Activated CD8-positive, alpha-beta T cell treated with anti-CD3 and anti-CD28 coated beads for 36 hours (primary cell): ENCODE measurements at regions not wholly inside any gene's neighbourhood (a gene's known extent, or its start where the extent isn't known, plus 50 kb on each side); places are given as distances from the start of the nearest gene placed in this dataset.
"Not testable (repeated sequence)": the region's sequence is repeated elsewhere in the genome, so short reads cannot be mapped to it uniquely, and the experiment has no call there.

ENCODE experiments used
- ATAC-seq: fragments of 200-7000 bp; cut with Tn5 transposase; one replicate; pipeline ENCODE4 v1.10.0; 2021; ENCODE audit warnings: mild to moderate bottlenecking, moderate library complexity
- CTCF ChIA-PET: fragments of 350-600 bp; sonication (Branson Sonifier 250); formaldehyde crosslinking; loops from one replicate; lab custom pipeline; 2021; ENCODE audit warnings: antibody characterized with exemption; lab: Charles Lee
- POLR2A ChIA-PET: fragments of 350-600 bp; sonication (Branson Sonifier 250); formaldehyde crosslinking; loops from one replicate; lab custom pipeline; 2021; ENCODE audit warnings: antibody characterized with exemption; lab: Charles Lee
- DNase-seq: peaks from one replicate; pipeline ENCODE4 v3.0.0-alpha.2; 2020
- H3K27ac Mint-ChIP-seq: one replicate; pipeline ENCODE4 v1.8.0; 2021; ENCODE audit warnings: mild to moderate bottlenecking, mixed read lengths
- H3K27me3 Mint-ChIP-seq: one replicate; pipeline ENCODE4 v1.8.0; 2021; ENCODE audit warnings: mixed read lengths
- H3K36me3 Mint-ChIP-seq: one replicate; pipeline ENCODE4 v1.8.0; 2021; ENCODE audit warnings: low read depth, mixed read lengths
- H3K4me1 Mint-ChIP-seq: one replicate; pipeline ENCODE4 v1.8.0; 2021; ENCODE audit warnings: low read depth, mixed read lengths
- H3K4me3 Mint-ChIP-seq: one replicate; pipeline ENCODE4 v1.8.0; 2021; ENCODE audit warnings: mild to moderate bottlenecking, moderate library complexity, mixed read lengths
- H3K9me3 Mint-ChIP-seq: one replicate; pipeline ENCODE4 v1.8.0; 2021; ENCODE audit warnings: mixed read lengths
- intact Hi-C: fragments of 100-400 bp; cut with micrococcal nuclease; formaldehyde crosslinking; loops from one replicate; pipeline ENCODE4 v1.10.0; 2022
- TF ChIP-seq, protein P1 (sequence below): fragments of 200-600 bp; IDR thresholded peaks from one replicate; pipeline ENCODE4 v1.8.0; 2022; ENCODE audit warnings: antibody characterized with exemption, mild to moderate bottlenecking

- Mint-ChIP-seq H3K4me3 (no peak overlapping the region), H3K36me3 (no peaks in the 10 kb centered on the region), H3K27me3 (peaks cover 10% of the 10 kb centered on the region), H3K27ac (no peak overlapping the region), H3K4me1 (no peaks in the 10 kb centered on the region), H3K9me3 (no peaks in the 10 kb centered on the region)
- DNase-seq (no peak), ATAC-seq (no peak)
- ChIA-PET CTCF (no interaction called here), POLR2A (no interaction called here)
- TF ChIP-seq, protein P1, sequence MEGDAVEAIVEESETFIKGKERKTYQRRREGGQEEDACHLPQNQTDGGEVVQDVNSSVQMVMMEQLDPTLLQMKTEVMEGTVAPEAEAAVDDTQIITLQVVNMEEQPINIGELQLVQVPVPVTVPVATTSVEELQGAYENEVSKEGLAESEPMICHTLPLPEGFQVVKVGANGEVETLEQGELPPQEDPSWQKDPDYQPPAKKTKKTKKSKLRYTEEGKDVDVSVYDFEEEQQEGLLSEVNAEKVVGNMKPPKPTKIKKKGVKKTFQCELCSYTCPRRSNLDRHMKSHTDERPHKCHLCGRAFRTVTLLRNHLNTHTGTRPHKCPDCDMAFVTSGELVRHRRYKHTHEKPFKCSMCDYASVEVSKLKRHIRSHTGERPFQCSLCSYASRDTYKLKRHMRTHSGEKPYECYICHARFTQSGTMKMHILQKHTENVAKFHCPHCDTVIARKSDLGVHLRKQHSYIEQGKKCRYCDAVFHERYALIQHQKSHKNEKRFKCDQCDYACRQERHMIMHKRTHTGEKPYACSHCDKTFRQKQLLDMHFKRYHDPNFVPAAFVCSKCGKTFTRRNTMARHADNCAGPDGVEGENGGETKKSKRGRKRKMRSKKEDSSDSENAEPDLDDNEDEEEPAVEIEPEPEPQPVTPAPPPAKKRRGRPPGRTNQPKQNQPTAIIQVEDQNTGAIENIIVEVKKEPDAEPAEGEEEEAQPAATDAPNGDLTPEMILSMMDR: no peak
- intact Hi-C loops: no loop called here
Observed at GRCh38 chr10:33588974-33589600, 254.6 kb upstream of the NRP1 start.

DNA sequence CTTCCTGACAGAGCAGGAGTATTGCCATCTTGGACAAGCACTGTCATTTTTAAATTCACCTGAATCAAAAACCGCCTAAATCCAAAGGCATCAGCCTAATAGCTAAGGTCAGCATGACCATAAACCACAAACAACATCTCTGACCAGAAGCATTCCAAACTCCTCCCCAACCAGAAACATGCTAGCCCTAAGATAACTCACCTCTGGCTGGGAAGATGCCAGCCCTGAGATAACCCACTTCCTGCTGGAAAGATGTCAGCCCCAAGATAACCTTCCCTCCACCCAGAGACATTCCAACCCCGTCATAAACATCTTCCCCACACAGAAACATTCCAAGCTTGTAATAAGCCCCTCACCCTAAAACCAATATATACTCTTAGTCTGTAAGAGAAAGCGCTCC is 250.1 kb upstream of the NRP1 start:
- POLR2A ChIA-PET, CTCF ChIA-PET, H3K4me3 Mint-ChIP-seq, H3K27me3 Mint-ChIP-seq, intact Hi-C loops, H3K27ac Mint-ChIP-seq, H3K9me3 Mint-ChIP-seq, H3K36me3 Mint-ChIP-seq, H3K4me1 Mint-ChIP-seq, ATAC-seq, DNase-seq: not testable (repeated sequence)

GRCh38 chr10:33579996-33580395 is 245.5 kb upstream of the NRP1 start:
- Mint-ChIP-seq H3K4me1 (no peaks in the 10 kb centered on the region), H3K27ac (no peak overlapping the region), H3K36me3 (no peaks in the 10 kb centered on the region), H3K9me3 (no peaks in the 10 kb centered on the region), H3K27me3 (peaks cover 5% of the 10 kb centered on the region), H3K4me3 (no peak overlapping the region)
- TF ChIP-seq, protein P1: no peak
- ChIA-PET CTCF (no interaction called here), POLR2A (no interaction called here)
- no peak for DNase-seq
- intact Hi-C loops: no loop called here
- no peak for ATAC-seq

DNA sequence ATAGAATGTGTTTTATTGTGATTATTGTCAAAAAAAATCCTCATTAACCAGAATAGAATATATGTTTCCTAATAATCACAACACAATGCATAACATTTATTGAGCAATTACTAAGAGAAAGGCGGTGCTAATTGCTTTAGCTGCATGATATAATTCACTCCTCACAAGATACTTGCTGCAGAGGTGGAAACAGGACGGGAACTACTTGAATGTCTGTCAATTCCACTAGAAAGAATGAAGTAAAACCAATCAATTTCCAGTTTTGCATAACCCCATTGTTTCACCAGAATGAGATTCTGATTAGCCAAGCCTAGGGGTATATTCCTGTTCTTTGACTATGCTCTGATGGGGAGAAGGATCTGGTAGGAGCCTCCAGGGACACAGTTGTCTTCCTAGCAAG is 239.1 kb upstream of the NRP1 start:
- peaks cover 7% of the 10 kb centered on the region for H3K27me3 Mint-ChIP-seq
- ChIA-PET CTCF (no interaction called here), POLR2A (no interaction called here)
- no peak for ATAC-seq
- H3K36me3 Mint-ChIP-seq: no peaks in the 10 kb centered on the region
- no peaks in the 10 kb centered on the region for H3K9me3 Mint-ChIP-seq
- no peak for DNase-seq
- H3K4me1 Mint-ChIP-seq: no peaks in the 10 kb centered on the region
- H3K27ac Mint-ChIP-seq: no peak overlapping the region
- intact Hi-C loops: no loop called here
- no peak overlapping the region for H3K4me3 Mint-ChIP-seq
- TF ChIP-seq, protein P1: no peak

DNA sequence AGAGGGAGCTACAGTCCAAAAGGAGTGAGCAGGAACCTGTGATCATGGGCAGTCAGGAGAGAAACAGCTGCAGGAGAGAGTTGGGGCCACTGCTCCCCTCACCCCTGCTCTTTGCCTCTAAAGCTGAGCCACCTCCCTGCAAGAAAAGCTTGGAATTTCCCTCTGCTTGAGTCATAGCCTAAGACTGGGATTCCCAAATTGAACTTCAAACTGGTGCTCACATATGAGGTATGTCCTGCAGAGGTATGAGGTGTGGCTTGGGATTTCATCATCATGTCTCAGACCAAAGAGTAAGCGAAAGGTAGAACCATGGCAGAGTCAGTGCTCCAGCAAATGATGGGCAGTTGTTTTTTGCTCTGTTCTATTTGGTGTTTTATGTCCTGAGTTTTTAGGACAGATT is 237.1 kb upstream of the NRP1 start:
- Mint-ChIP-seq H3K9me3 (no peaks in the 10 kb centered on the region), H3K27me3 (peaks cover 7% of the 10 kb centered on the region), H3K4me3 (no peak overlapping the region), H3K4me1 (no peaks in the 10 kb centered on the region), H3K36me3 (no peaks in the 10 kb centered on the region), H3K27ac (no peak overlapping the region)
- DNase-seq (no peak), ATAC-seq (no peak)
- ChIA-PET POLR2A (no interaction called here), CTCF (no interaction called here)
- TF ChIP-seq, protein P1: no peak
- intact Hi-C loops: no loop called here

GRCh38 chr10:33570495-33570894 is 236.0 kb upstream of the NRP1 start:
- Mint-ChIP-seq H3K27me3 (peaks cover 7% of the 10 kb centered on the region), H3K4me1 (no peaks in the 10 kb centered on the region), H3K9me3 (no peaks in the 10 kb centered on the region), H3K4me3 (no peak overlapping the region), H3K36me3 (no peaks in the 10 kb centered on the region), H3K27ac (no peak overlapping the region)
- POLR2A ChIA-PET: no interaction called here
- intact Hi-C loops: no loop called here
- ATAC-seq (no peak), DNase-seq (no peak)
- CTCF ChIA-PET: no interaction called here
- TF ChIP-seq, protein P1: no peak
